Astrocyte of the spinal cord (primary cell): ENCODE measurements at regions not wholly inside any gene's neighbourhood (a gene's known extent, or its start where the extent isn't known, plus 50 kb on each side); places are given as distances from the start of the nearest gene placed in this dataset.
"Not testable (repeated sequence)": the region's sequence is repeated elsewhere in the genome, so short reads cannot be mapped to it uniquely, and the experiment has no call there.

Source experiments
- DNase-seq: peaks from one replicate; pipeline ENCODE4 v3.0.0; 2011; ENCODE audit warnings: low read depth, low spot score
- H3K4me3 ChIP-seq: 2 replicates; pipeline ENCODE4 v1.5.1; 2011; ENCODE audit warnings: low read depth, mild to moderate bottlenecking, low read length, moderate library complexity
- in situ Hi-C: cut with HindIII; loops from 2 replicates; pipeline ENCODE4 v1.10.0; 2017; ENCODE audit warnings: low sequenced_read_pairs
- TF ChIP-seq, protein P1 (sequence below): IDR thresholded peaks from 2 replicates; pipeline ENCODE4 v1.5.1; 2012; ENCODE audit warnings: low read depth, mild to moderate bottlenecking, low read length, inconsistent platforms

DNA sequence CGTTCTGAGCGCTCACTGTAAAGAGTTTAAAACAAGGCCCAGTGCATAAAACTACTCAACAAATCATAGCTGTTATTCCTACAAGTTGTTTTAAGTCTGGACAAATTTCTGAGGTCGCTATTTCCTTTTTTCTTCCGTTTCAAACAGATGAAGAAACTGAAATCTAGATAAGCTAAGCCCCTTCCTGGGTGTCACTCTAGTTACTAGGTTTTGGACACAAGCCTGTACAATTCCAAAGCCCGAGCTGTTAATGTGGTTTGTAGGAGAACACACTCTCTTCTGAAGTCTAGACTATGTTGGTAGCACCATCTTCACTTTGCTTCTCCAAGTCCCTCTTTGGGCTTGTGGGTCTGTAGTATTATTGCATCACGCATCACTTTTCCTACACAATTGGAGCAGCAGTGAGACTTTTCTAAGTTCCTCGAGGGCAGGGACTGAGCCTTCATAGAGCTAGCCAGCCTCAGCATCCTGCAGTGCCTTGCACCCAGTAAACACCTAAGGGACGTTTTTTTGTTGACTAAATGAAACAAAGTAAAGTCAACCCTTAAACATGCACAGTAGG lies 142.6 kb upstream of the PROK2 start:
- in situ Hi-C loops: no loop called here
- H3K4me3 ChIP-seq: no peak overlapping the region
- TF ChIP-seq, protein P1, sequence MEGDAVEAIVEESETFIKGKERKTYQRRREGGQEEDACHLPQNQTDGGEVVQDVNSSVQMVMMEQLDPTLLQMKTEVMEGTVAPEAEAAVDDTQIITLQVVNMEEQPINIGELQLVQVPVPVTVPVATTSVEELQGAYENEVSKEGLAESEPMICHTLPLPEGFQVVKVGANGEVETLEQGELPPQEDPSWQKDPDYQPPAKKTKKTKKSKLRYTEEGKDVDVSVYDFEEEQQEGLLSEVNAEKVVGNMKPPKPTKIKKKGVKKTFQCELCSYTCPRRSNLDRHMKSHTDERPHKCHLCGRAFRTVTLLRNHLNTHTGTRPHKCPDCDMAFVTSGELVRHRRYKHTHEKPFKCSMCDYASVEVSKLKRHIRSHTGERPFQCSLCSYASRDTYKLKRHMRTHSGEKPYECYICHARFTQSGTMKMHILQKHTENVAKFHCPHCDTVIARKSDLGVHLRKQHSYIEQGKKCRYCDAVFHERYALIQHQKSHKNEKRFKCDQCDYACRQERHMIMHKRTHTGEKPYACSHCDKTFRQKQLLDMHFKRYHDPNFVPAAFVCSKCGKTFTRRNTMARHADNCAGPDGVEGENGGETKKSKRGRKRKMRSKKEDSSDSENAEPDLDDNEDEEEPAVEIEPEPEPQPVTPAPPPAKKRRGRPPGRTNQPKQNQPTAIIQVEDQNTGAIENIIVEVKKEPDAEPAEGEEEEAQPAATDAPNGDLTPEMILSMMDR: no peak
- DNase-seq: no peak

DNA sequence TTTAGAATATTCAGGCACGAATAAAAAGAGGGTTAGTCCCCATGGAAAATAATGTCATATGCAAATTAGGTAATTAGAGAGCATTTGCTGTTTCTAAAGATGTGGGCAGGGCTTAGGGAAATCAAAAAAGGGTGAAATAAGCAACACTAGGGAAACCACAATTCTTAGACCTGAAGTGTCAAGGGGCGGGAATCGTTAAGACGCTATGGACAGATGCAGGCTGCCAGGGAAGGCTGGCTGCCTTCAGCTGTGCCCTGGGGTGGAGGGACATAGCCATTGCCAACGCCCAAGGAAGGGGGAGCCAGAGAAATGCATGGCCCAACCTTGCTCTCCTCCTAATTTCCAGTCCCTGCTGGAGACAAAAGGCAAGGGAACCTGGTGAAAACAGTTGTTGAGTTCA lies 141.7 kb upstream of the PROK2 start:
- TF ChIP-seq, protein P1: no peak
- no peak for DNase-seq
- H3K4me3 ChIP-seq: no peak overlapping the region
- in situ Hi-C loops: no loop called here

DNA sequence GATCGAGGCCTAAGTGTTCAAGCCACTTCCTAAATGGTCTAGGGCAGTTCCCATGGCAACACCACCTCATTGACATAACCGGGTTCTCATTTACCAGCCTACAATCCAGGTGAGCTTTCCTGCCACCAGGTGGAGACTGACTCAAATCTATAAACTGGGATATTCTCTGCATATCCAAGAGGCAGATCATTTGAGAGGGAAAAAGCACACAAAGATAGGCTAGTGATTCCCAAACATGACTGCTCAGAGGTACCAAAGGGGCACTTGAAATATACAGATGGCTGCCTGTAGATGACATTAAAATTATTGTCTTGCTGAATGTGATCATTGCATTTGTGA lies 141.3 kb upstream of the PROK2 start:
- in situ Hi-C loops: no loop called here
- TF ChIP-seq, protein P1: peak; percentile 38
- H3K4me3 ChIP-seq: no peak overlapping the region
- peak; percentile 8 for DNase-seq

DNA sequence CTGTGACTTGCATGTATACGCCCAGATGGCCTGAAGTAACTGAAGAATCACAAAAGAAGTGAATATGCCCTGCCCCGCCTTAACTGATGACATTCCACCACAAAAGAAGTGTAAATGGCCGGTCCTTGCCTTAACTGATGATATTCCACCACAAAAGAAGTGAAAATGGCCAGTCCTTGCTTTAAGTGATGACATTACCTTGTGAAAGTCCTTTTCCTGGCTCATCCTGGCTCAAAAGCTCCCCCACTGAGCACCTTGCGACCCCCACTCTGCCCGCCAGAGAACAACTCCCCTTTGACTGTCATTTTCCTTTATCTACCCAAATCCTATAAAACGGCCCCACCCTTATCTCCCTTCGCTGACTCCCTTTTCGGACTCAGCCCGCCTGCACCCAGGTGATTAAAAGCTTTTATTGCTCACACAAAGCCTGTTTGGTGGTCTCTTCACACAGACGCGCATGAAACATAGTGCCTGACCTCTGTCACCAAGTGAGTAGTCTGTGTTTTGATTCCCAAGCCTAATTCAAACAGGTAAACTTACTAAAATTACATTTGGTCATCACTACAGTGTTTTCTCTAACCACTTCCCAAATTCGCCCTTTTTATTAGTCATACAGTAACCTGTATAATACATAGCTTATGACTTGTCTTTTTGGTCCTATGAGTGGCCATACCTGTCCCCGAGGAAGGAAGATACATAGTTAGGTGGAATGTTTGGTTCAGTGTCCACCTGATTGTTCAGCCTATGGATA lies 140.7 kb upstream of the PROK2 start:
- in situ Hi-C loops, H3K4me3 ChIP-seq, DNase-seq: not testable (repeated sequence)

DNA sequence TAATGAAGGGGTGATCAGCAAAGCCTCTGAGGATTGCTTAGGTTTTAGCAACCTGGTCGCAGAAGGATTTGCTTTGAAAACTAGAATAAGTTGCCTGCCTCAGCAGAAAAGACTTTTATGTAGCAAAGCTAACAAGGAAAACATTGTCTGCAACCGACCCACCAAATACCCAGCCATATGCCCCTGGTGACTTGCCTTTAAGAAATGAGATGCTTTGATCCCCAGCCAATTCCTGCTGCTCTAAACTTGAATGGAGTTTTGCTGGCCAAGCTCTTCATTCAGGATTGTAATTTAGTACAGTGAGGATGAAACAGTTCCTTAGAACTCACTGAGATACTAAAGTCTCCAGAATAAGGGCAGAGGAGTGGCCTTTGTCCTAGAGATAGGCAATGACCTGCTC lies 139.8 kb upstream of the PROK2 start:
- DNase-seq: no peak
- in situ Hi-C loops: no loop called here
- TF ChIP-seq, protein P1: no peak

DNA sequence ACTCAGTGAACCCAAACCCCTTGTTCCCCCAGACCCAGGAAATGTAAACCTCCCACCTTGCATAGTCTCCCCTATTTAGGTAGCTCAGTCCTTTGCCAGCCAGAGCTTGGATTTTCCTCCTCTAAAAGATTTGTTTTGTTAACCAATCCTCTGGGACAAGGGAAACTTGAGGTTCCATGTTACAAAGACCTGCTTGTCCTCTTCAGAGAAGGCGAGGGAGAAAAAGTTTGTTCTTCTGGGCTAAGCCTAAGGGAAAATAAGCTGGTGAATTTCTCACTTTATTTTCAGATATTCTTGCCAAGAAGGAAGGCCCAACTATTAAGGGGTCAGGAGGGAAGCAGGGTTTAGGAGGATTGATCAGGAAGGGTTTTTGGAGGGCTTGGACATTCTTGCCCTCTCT lies 136.1 kb upstream of the PROK2 start:
- in situ Hi-C loops: no loop called here
- TF ChIP-seq, protein P1: no peak
- no peak overlapping the region for H3K4me3 ChIP-seq
- no peak for DNase-seq

More for the DNA sequence above, 139.8 kb upstream of the PROK2 start:
- H3K4me3 ChIP-seq: no peak overlapping the region

DNA sequence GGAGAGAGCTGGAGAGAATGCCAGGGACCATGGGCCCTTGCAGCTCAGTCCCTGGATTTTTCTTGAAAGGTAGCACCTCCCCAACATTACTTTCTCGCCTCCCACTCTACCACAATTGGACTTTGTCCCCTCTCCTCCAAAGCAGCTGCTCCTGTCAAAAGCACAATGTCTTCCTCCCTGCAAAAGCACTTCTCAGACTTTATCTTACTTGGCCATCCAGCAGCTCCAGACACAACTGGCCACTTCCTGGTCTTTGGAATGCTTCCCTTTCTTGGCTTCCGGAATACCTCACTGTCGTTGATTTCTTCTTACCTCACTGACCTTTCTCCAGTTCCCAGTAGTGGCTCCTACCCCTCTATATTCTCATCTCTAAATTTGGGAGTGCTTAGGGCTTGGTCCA lies 134.6 kb upstream of the PROK2 start:
- TF ChIP-seq, protein P1: no peak
- no peak overlapping the region for H3K4me3 ChIP-seq
- in situ Hi-C loops: no loop called here
- no peak for DNase-seq
